ENCODE measurements at regions not wholly inside any gene's neighbourhood (a gene's known extent, or its start where the extent isn't known, plus 50 kb on each side); places are given as distances from the start of the nearest gene placed in this dataset.

GRCh38 chr5:52523701-52524100 is 264.0 kb upstream of the ITGA1 start:
- Histone ChIP-seq H3K27ac (ENCODE audit: control insufficient read depth, insufficient read depth) (no peak overlapping the region), H3K4me3 (no peak overlapping the region), H2AFZ (ENCODE audit: control insufficient read depth, low read depth, low read length) (no peak overlapping the region), H3K27me3 (replicated peaks in 1 of 2; ENCODE audit: control insufficient read depth in 2 of 2, insufficient read depth in 2 of 2, low read length in 1 of 2) (no peaks in the 10 kb centered on the region), H3K79me2 (ENCODE audit: control insufficient read depth, insufficient read depth, low read length) (no peaks in the 10 kb centered on the region), H3K36me3 (ENCODE audit: control insufficient read depth in 2 of 2, insufficient read depth in 2 of 2, low read length in 1 of 2) (no peaks in the 10 kb centered on the region), H3K9me3 (replicated peaks; ENCODE audit: control insufficient read depth, insufficient read depth, low read length) (no peaks in the 10 kb centered on the region), H3K9ac (ENCODE audit: control insufficient read depth, insufficient read depth, low read length) (no peak overlapping the region), H3K4me1 (ENCODE audit: control insufficient read depth, insufficient read depth, low read length) (no peaks in the 10 kb centered on the region), H3K4me2 (ENCODE audit: control insufficient read depth, insufficient read depth) (no peak overlapping the region), H4K20me1 (ENCODE audit: control insufficient read depth, insufficient read depth) (no peaks in the 10 kb centered on the region)
- intact Hi-C loops (cut with micrococcal nuclease; ENCODE audit: unreplicated experiment), result no loop called here
- DNase-seq (ENCODE audit: low read depth, low spot score) (no peak), FAIRE-seq (no peak), ATAC-seq (no peak)
- in situ Hi-C loops (cut with MboI), result no loop called here
- TF ChIP-seq BRCA1 (IDR thresholded peaks at IDR 0.05; ENCODE audit: low read depth, low read length), result no peak
- TF ChIP-seq BMI1 (IDR thresholded peaks at IDR 0.05; ENCODE audit: borderline replicate concordance), result no peak
- no peak for TF ChIP-seq CEBPZ (IDR thresholded peaks at IDR 0.05; ENCODE audit: low read depth, low read length)
- TF ChIP-seq RELA (IDR thresholded peaks at IDR 0.05; ENCODE audit: borderline replicate concordance, partially characterized antibody), result no peak
- ChIA-PET POLR2A (no interaction called here), RAD21 (ENCODE audit: unreplicated experiment) (no interaction called here), SMC1A (ENCODE audit: uncharacterized antibody, unreplicated experiment) (no interaction called here), CTCF (no interaction called here)
- BruUV-seq (replicated peaks), result no TSS peak
- 31% methylated on average over 4 of the region's 4 CpGs for WGBS (ENCODE audit: insufficient coverage, insufficient replicate concordance, low lambda C conversion rate, missing lambda C conversion rate)

- H3K4me1 ChIP-seq (ENCODE audit: control insufficient read depth, insufficient read depth, low read length), result no peaks in the 10 kb centered on the region
- H3K79me2 ChIP-seq (ENCODE audit: control insufficient read depth, insufficient read depth, low read length), result no peaks in the 10 kb centered on the region
- intact Hi-C loops (cut with micrococcal nuclease; ENCODE audit: unreplicated experiment), result no loop called here
- RAD21 ChIA-PET (ENCODE audit: unreplicated experiment), result no interaction called here
- TF ChIP-seq HSF1 (IDR thresholded peaks at IDR 0.05; ENCODE audit: low read depth, low read length), result no peak
- peak; percentile 56; the same call in 1 of the 2 replicates for TF ChIP-seq CBX5 (IDR thresholded peaks at IDR 0.05; ENCODE audit: low read depth)
- TF ChIP-seq NFYA (IDR thresholded peaks at IDR 0.05; ENCODE audit: borderline replicate concordance, low read depth, low read length), result no peak
- H3K9me3 ChIP-seq (replicated peaks; ENCODE audit: control insufficient read depth, insufficient read depth, low read length), result no peaks in the 10 kb centered on the region; the same call in 2 of the 3 replicates
- POLR2A ChIA-PET, result no interaction called here
- SMC1A ChIA-PET (ENCODE audit: uncharacterized antibody, unreplicated experiment), result no interaction called here
- no peak overlapping the region for H3K4me3 ChIP-seq
- in situ Hi-C loops (cut with MboI), result no loop called here
- CTCF ChIA-PET, result no interaction called here
- H2AFZ ChIP-seq (ENCODE audit: control insufficient read depth, low read depth, low read length), result no peak overlapping the region
- H3K36me3 ChIP-seq (ENCODE audit: control insufficient read depth in 2 of 2, insufficient read depth in 2 of 2, low read length in 1 of 2), result no peaks in the 10 kb centered on the region
- WGBS (ENCODE audit: insufficient coverage, insufficient replicate concordance, low lambda C conversion rate, missing lambda C conversion rate), result 0% methylated on average over 3 of the region's 4 CpGs
- DNase-seq (ENCODE audit: low read depth, low spot score) (no peak), FAIRE-seq (no peak), ATAC-seq (no peak)
- no peak overlapping the region for H3K27ac ChIP-seq (ENCODE audit: control insufficient read depth, insufficient read depth)
- H4K20me1 ChIP-seq (ENCODE audit: control insufficient read depth, insufficient read depth), result no peaks in the 10 kb centered on the region
- no peaks in the 10 kb centered on the region for H3K27me3 ChIP-seq (replicated peaks in 1 of 2; ENCODE audit: control insufficient read depth in 2 of 2, insufficient read depth in 2 of 2, low read length in 1 of 2)
- H3K9ac ChIP-seq (ENCODE audit: control insufficient read depth, insufficient read depth, low read length), result no peak overlapping the region
- no TSS peak for BruUV-seq (replicated peaks)
- no peak overlapping the region for H3K4me2 ChIP-seq (ENCODE audit: control insufficient read depth, insufficient read depth)
Measured at GRCh38 chr5:52531105-52531504, 256.6 kb upstream of the ITGA1 start.
